ENCODE measurements at regions not wholly inside any gene's neighbourhood (a gene's known extent, or its start where the extent isn't known, plus 50 kb on each side); places are given as distances from the start of the nearest gene placed in this dataset.

DNA sequence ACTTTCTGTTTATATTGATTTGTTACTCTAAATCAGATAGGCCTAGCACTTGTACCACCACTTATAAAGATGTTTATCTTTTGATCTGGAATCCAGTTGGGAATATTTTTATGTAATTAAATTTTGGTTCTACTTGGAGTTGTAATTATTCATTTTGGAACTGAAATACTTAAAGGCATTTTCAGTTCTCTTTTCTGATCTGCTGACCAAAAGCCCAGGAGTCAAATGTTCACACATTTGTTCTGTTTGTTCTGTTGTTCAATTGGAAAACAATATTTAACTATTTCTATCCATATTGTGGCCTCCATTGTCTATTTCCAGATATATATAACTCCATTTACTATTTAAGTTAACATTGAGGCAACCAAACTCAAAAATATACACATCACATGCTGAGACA is 912.4 kb upstream of the EPHA6 start:
- TF ChIP-seq, protein P1, sequence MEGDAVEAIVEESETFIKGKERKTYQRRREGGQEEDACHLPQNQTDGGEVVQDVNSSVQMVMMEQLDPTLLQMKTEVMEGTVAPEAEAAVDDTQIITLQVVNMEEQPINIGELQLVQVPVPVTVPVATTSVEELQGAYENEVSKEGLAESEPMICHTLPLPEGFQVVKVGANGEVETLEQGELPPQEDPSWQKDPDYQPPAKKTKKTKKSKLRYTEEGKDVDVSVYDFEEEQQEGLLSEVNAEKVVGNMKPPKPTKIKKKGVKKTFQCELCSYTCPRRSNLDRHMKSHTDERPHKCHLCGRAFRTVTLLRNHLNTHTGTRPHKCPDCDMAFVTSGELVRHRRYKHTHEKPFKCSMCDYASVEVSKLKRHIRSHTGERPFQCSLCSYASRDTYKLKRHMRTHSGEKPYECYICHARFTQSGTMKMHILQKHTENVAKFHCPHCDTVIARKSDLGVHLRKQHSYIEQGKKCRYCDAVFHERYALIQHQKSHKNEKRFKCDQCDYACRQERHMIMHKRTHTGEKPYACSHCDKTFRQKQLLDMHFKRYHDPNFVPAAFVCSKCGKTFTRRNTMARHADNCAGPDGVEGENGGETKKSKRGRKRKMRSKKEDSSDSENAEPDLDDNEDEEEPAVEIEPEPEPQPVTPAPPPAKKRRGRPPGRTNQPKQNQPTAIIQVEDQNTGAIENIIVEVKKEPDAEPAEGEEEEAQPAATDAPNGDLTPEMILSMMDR (conservative IDR thresholded peaks at IDR 0.05; ENCODE audit: low read depth, low read length) = no peak
- TF ChIP-seq EZH2 (IDR thresholded peaks at IDR 0.05; ENCODE audit: borderline replicate concordance, low read depth, low read length, poor library complexity, severe bottlenecking) = no peak

All from A673 (cell line).